ENCODE measurements at regions not wholly inside any gene's neighbourhood (a gene's known extent, or its start where the extent isn't known, plus 50 kb on each side); places are given as distances from the start of the nearest gene placed in this dataset.

DNA sequence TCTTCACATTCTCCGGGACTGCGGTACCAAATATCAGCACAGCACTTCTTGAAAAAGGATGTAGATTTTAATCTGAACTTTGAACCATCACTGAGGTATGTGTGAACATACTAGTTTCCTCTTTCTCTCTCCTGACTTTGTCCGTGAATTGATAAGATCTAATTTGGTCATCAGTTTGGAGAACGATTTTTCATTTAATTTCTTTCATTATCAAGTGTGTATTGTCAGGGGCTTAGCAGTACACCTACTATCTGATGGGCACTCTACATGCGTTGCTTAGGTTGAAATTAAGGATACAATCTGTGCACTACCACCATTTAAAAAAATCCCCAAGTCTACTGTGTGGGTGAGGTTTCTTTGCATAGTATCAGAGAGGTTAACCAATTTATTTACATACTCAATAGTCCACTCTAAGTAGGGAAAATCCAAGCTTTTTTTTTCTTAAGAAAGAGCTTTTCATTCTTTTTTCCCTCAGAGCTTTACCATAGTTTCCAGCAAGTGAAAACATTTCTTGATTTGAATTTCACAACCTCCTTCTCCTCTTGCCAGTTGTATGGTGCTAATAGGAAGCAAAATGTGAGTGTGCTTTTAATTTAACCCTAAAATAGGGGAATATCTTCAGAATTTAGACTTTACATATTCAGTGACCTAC lies 105.4 kb upstream of the ESR1 start:
- no peak for DNase-seq (ENCODE audit: low read depth in 2 of 2)

- no peak for DNase-seq (ENCODE audit: low read depth in 2 of 2)
These were observed 104.4 kb upstream of the ESR1 start for GRCh38 chr6:151702851-151703658.

GRCh38 chr6:151704383-151704782 lies 103.1 kb upstream of the ESR1 start:
- peak in 1 of 2 donors; percentile 27 for DNase-seq (ENCODE audit: low read depth in 2 of 2)

GRCh38 chr6:151705993-151706733 lies 101.3 kb upstream of the ESR1 start:
- no peak for DNase-seq (ENCODE audit: low read depth in 2 of 2)

GRCh38 chr6:151709329-151709728 lies 98.2 kb upstream of the ESR1 start:
- no peak for DNase-seq (ENCODE audit: low read depth in 2 of 2)

GRCh38 chr6:151716526-151716932 lies 91.0 kb upstream of the ESR1 start:
- DNase-seq (ENCODE audit: low read depth in 2 of 2), result no peak

DNA sequence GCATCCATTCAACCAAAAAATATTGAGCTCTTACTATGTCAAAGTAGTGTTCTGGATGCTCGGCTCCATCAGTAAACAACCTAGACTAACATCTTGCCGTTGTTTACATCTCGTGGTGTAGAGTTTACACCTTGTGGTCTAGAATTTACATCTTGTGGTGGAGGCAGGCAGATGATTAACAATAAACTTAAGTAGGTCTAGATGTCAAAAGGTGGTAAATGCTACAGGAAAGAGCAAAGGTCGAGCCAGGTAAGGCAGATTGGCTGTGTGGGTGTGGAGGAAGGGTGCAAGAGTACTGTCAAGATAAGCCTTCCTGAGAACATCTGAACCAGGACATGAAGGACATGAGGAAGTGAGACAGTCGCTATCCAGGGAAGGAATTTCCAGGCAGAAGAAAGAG lies 88.4 kb upstream of the ESR1 start:
- DNase-seq (ENCODE audit: low read depth in 2 of 2), result no peak

DNA sequence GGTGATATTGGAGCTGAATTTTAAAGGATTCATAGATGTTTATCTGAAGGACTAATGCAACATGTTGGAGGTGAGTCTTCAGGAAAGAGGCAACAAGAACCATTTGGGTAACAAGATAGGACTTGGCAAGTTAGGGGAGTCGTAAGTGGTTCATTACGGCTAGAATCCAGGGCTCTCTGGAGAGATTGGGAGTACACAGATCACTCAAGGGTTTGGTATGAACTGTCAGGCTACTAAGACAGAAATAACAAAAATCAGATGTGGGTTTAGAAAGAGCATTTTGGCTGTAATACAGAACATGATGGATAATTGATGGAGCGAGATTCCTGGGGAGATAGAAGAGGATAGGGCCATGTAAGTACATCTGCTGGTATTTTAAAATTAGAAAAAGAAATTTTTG lies 86.3 kb upstream of the ESR1 start:
- no peak for DNase-seq (ENCODE audit: low read depth in 2 of 2)

DNA sequence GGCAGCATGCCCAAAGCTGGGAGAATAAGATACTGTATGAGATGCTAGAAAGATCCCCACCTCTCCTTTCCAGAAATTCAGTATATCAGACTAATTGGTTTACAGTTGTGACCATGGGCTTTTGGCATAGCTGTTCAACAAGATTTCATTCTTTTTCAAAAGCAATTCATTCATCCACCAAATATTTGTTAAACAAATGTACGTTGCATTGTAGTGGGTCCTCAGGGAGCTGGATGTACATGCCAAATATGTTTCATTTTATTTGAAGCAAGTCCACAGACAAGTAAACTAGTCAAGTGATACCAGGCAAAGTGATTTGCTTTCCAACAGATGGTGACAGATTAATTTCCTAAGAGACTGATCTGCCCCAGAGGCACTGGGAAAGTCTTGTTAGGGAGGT lies 85.8 kb upstream of the ESR1 start:
- no peak for DNase-seq (ENCODE audit: low read depth in 2 of 2)

- DNase-seq (ENCODE audit: low read depth in 2 of 2), result no peak
These were observed 85.1 kb upstream of the ESR1 start for GRCh38 chr6:151722342-151722741.

DNA sequence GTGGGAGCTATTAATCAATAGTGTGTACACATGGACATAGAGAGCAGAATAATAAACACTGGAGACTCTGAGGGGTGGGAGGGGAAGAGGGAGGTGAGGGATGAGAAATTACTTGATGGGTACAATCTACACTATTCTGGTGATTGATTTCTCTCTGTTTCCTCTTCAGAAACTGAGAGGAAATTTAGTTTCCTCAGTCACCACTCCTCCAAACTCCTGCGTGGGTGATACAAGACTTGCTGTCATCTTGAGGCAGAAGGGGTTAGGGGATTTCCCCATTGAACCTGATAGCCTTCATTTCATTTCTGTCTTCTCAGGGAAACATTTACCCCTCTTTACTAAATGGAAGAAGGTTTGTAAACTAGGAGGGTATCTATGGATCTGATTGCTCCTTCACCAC lies 84.3 kb upstream of the ESR1 start:
- DNase-seq (ENCODE audit: low read depth in 2 of 2), result peak; percentile 16 to 34

GRCh38 chr6:151729829-151730495 lies 77.5 kb upstream of the ESR1 start:
- no peak for DNase-seq (ENCODE audit: low read depth in 2 of 2)

DNA sequence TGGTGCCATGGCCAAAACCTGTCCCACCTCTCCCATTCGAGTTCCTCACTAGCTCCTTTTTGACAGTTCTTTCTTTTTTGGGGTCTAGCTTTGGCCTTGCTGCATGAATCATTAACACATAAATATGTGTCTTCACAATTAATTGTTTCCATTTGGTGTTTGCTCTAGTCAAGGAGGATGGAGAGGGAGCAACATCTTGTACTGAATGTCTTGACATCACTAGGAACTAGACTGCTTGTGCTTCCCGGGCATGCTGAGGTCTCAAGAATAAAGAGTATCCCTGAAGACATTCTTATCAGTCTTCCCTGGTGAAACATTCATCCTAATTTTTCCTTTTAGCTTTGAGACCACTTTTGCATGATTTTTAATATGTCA lies 77.0 kb upstream of the ESR1 start:
- no peak for DNase-seq (ENCODE audit: low read depth in 2 of 2)

- no peak for DNase-seq (ENCODE audit: low read depth in 2 of 2)
These were observed 76.2 kb upstream of the ESR1 start for GRCh38 chr6:151731313-151731712.

DNA sequence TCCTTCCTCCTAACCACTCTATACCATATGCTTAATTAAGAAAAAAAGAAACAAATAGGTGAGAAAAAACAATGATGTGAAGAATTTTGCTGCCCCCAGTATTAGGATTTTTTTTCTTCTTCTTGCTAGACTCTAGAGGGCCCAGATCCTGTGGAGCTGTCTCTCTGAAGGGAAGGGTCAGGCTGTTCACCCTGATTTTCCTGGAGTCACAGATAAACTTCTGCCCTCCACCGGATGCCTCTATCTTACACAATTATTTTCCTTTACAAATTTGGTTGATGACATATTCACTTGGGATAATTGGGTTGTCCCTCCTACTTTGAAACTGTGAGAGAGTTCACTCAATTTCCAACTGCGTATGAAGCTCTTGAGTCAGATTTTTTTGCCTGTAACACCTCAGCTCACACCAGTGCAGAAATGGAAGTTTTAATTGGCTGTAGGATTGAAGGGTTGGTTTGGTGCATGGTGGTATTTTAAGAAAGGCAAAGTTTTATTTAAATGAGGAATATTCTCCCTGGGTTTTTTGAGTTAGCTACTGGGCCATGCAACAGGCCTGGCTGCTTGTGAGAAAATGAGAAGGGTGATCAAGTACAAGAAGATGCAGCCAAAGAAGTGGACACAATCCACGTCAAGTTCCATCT lies 73.7 kb upstream of the ESR1 start:
- no peak for DNase-seq (ENCODE audit: low read depth in 2 of 2)

DNA sequence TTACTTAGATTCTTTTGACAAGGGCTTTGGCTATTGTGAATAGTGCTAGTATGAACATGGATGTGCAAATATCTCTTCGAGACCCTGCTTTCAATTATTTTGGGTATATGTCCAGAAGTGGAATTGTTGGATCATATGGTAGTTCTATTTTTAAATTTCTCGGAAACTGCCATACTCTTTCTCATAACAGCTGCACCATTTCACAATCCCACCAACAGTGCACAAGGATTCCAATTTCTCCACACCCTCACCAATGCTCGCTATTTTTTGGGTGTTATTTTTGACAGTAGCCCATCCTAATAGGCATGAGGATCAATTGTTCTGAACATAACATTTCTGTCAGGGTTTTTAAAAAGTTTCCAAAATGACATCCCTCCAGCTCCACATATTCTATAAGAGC lies 69.2 kb upstream of the ESR1 start:
- no peak for DNase-seq (ENCODE audit: low read depth in 2 of 2)

DNA sequence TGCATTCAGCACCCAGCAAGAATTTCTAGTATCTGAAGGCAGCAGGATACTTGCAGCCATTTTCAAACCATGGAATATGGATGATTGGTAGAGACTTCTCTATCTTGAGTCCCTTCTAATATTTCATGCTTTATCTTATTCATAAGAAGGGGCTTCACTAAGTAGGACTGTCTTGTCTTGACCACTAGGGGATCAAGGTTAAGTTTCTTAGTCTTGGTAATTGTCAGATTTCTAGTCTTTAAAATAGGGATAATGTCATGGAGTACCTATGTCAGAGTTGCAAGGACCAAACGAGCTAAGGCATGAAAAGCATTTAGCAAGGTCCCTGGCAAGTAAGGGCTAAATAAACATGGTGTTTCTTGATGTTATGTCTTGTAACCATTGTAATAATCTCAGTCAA lies 68.5 kb upstream of the ESR1 start:
- DNase-seq (ENCODE audit: low read depth in 2 of 2), result no peak

DNA sequence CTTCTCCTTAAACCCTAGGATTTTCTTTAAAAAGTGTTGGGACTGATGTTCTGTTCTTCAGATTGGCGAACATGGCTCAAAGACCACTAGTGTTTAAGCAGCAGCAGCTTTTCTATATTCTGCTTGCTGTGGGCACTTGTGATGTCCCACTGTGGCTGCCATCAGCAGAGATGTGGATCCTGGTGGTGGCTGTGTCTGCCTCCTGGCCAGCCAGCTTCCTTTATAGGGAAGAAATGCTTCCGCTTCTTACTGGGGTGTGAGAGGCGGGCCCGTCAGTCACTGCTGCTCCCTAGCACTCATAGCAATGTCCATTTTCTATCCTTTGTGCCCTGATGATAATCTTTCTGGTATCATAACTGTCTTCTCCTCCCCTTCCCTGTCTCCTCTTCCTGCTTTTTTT lies 66.7 kb upstream of the ESR1 start:
- no peak for DNase-seq (ENCODE audit: low read depth in 2 of 2)

- DNase-seq (ENCODE audit: low read depth in 2 of 2), result no peak
These were observed 59.6 kb upstream of the ESR1 start for GRCh38 chr6:151747896-151748295.

DNA sequence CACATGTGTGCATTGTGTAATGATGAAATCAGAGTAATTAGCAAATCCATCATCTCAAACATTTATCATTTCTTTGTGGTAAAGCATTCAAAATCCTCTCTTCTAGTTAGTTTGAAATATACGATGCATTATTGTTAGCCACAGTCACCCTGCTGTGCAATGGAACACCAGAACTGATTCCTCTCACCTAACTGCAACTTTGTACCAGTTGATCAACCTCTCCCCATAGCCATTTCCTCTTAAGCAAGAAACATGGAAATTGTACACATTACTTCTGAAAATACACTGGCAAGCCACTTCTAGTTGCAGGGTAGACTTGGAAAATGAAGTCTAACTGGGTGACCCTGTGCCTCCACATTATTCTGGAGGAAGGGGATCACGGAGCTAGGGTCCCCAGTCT lies 58.1 kb upstream of the ESR1 start:
- DNase-seq (ENCODE audit: low read depth in 2 of 2), result no peak

DNA sequence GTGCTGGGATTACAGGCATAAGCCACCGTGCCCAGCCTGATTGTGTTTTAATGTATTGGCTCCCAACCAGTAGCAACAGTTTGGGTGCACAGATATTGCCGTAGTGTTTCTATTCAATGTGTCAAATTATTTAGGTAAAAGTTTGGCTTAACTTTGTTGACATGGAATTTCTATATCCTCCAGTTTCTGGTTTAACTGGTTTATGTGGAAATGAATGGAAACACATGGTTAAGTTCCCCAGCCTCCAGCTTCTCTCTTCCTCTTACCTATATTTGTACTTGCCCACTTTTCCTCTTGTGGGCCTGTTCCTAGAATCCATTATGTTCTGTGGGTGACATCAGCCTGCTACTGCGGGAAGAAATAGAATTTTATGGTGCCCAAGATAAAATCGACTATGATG lies 53.9 kb upstream of the ESR1 start:
- no peak for DNase-seq (ENCODE audit: low read depth in 2 of 2)

DNA sequence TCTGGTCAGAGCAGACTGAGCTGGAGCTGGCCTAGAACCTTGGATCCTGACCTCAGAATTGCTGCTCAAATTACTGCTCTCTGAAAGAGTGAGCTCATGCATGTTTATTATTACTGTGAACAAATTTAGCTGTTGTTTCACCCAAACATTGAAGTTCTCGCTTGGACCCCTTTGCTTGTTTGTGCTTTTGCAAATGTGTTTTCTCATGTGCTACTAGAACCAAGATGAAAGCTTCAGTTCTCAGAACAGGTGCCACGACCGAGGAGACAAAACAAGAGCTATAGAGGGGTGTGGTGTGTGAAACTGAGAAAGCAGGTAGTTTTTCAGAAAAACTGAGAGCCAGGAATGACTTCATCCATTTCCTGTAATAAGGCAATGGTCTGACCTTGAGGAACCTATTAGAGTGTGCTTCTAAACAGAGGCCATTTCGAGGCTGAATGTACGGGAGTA lies 50.0 kb upstream of the ESR1 start:
- DNase-seq (ENCODE audit: low read depth in 2 of 2), result no peak

Measured in stimulated activated CD8-positive, alpha-beta memory T cell treated with anti-CD3 and anti-CD28 coated beads, Interleukin-15, amount 100 ng/mL, for 48 hours (primary cell).